ENCODE measurements at regions not wholly inside any gene's neighbourhood (a gene's known extent, or its start where the extent isn't known, plus 50 kb on each side); places are given as distances from the start of the nearest gene placed in this dataset.

DNA sequence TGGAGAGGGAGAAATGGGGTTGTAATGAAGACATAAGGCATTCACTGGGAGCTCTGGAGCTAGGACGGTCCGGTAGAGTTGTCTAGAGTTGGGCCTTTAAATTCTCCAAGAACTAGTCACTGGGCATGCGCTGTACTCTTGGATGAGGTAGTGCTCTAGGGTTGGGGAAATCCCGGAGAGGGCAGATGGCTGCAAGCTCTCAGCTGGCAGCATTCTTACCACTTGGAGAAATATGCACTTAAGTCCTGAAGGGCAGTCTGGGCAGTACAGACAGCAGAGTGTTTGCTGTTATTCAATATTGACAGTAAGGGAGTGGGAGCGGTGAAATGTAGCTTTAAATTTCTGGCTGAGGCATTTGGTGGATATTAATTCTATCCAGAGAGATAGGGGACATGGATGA is 214.6 kb downstream of the RDH14 start:
- H3K36me3 ChIP-seq, result no peaks in the 10 kb centered on the region
- no peaks in the 10 kb centered on the region for H3K9me3 ChIP-seq
- no peaks in the 10 kb centered on the region for H3K4me1 ChIP-seq (replicated peaks)
- H3K27me3 ChIP-seq (replicated peaks; ENCODE audit: insufficient read depth), result no peaks in the 10 kb centered on the region
- DNase-seq (ENCODE audit: low spot score), result peak; percentile 32
- intact Hi-C loops (cut with DNase I), result no loop called here
- 77% methylated on average over 5 of the region's 5 CpGs for WGBS
- H3K27ac ChIP-seq, result no peak overlapping the region
- no peak for TF ChIP-seq POLR2AphosphoS5 (IDR thresholded peaks at IDR 0.05)
- TF ChIP-seq CTCF (IDR thresholded peaks at IDR 0.05), result no peak
- TF ChIP-seq POLR2A (IDR thresholded peaks at IDR 0.05), result no peak
- no peak overlapping the region for H3K4me3 ChIP-seq

DNA sequence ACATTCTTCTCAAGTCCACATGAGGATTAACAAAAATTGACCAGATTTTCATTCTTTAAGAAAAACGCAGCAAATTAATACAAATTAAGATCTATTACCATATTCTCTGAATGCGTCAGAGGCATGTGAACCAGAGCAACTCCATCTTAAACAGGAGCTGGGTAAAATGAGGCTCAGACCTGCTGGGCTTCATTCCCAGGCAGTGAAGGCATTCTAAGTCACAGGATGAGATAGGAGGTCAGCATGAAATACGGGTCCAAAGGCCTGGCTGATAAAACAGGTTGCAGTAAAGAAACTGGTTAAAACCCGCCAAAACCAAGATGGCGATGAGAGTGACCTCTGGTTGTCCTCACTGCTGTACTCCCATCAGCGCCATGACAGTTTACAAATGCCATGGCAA is 217.6 kb downstream of the RDH14 start:
- no peaks in the 10 kb centered on the region for H3K9me3 ChIP-seq
- WGBS, result 93% methylated on average over 6 of the region's 6 CpGs
- H3K4me3 ChIP-seq, result no peak overlapping the region
- H3K27me3 ChIP-seq (replicated peaks; ENCODE audit: insufficient read depth), result no peaks in the 10 kb centered on the region
- no peak overlapping the region for H3K27ac ChIP-seq
- DNase-seq (ENCODE audit: low spot score), result no peak
- H3K4me1 ChIP-seq (replicated peaks), result no peaks in the 10 kb centered on the region
- intact Hi-C loops (cut with DNase I), result no loop called here
- TF ChIP-seq POLR2AphosphoS5 (IDR thresholded peaks at IDR 0.05) (no peak), POLR2A (IDR thresholded peaks at IDR 0.05) (no peak), CTCF (IDR thresholded peaks at IDR 0.05) (no peak)
- no peaks in the 10 kb centered on the region for H3K36me3 ChIP-seq

- Histone ChIP-seq H3K36me3 (no peaks in the 10 kb centered on the region), H3K9me3 (no peaks in the 10 kb centered on the region), H3K27ac (no peak overlapping the region), H3K27me3 (replicated peaks; ENCODE audit: insufficient read depth) (no peaks in the 10 kb centered on the region), H3K4me3 (no peak overlapping the region), H3K4me1 (replicated peaks) (no peaks in the 10 kb centered on the region)
- 64% methylated on average over 1 of the region's 1 CpG for WGBS
- DNase-seq (ENCODE audit: low spot score), result no peak
- TF ChIP-seq POLR2A (IDR thresholded peaks at IDR 0.05) (no peak), CTCF (IDR thresholded peaks at IDR 0.05) (no peak), POLR2AphosphoS5 (IDR thresholded peaks at IDR 0.05) (no peak)
- intact Hi-C loops (cut with DNase I), result no loop called here
Observed at GRCh38 chr2:18339326-18339725, 221.1 kb downstream of the RDH14 start.

GRCh38 chr2:18336975-18337374 is 223.5 kb downstream of the RDH14 start:
- Histone ChIP-seq H3K36me3 (no peaks in the 10 kb centered on the region), H3K9me3 (no peaks in the 10 kb centered on the region), H3K27me3 (replicated peaks; ENCODE audit: insufficient read depth) (no peaks in the 10 kb centered on the region), H3K4me1 (replicated peaks) (no peaks in the 10 kb centered on the region), H3K27ac (no peak overlapping the region), H3K4me3 (no peak overlapping the region)
- WGBS, result 46% methylated on average over 2 of the region's 2 CpGs
- no peak for DNase-seq (ENCODE audit: low spot score)
- intact Hi-C loops (cut with DNase I), result no loop called here
- TF ChIP-seq POLR2A (IDR thresholded peaks at IDR 0.05) (no peak), POLR2AphosphoS5 (IDR thresholded peaks at IDR 0.05) (no peak), CTCF (IDR thresholded peaks at IDR 0.05) (no peak)

DNA sequence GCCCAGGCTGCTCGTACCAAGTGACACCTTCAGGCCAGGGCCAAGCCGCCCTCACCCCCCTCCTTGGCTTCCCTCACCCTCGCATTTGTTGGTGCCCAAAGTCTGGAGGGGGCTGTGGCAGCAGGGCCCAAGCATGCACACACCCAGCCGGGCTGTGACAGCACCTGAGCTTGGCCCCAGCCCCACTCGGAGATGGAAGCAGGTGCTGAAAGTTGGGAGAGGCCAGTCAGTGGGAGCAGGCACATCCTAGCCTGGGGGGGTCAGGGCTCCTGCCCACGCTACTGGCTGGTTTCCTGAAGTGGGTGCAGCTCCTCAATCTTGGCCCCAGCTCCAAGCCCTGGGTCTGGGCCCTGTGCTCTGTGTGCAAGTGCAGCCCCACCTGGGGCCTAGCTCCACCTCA is 228.0 kb downstream of the RDH14 start:
- H3K4me3 ChIP-seq, result no peak overlapping the region
- intact Hi-C loops (cut with DNase I), result no loop called here
- no peaks in the 10 kb centered on the region for H3K36me3 ChIP-seq
- DNase-seq (ENCODE audit: low spot score), result no peak
- H3K4me1 ChIP-seq (replicated peaks), result no peaks in the 10 kb centered on the region
- H3K27ac ChIP-seq, result no peak overlapping the region
- WGBS, result 97% methylated on average over 6 of the region's 6 CpGs
- no peaks in the 10 kb centered on the region for H3K27me3 ChIP-seq (replicated peaks; ENCODE audit: insufficient read depth)
- no peaks in the 10 kb centered on the region for H3K9me3 ChIP-seq
- TF ChIP-seq POLR2A (IDR thresholded peaks at IDR 0.05) (no peak), CTCF (IDR thresholded peaks at IDR 0.05) (no peak), POLR2AphosphoS5 (IDR thresholded peaks at IDR 0.05) (no peak)
